SK-N-SH (cell line): ENCODE measurements at regions not wholly inside any gene's neighbourhood (a gene's known extent, or its start where the extent isn't known, plus 50 kb on each side); places are given as distances from the start of the nearest gene placed in this dataset.

Experiments used
- CTCF ChIA-PET: fragments of 300-600, 350-600 bp; formaldehyde crosslinking; extraction: SDS; loops from one replicate; lab custom pipeline; 2021; lab: Yijun Ruan, JAX
- POLR2A ChIA-PET: fragments of 350-600 bp; sonication (Branson Sonifier 250); formaldehyde crosslinking; extraction: SDS; loops from one replicate; lab custom pipeline; 2020; ENCODE audit warnings: antibody characterized with exemption, inconsistent platforms; lab: Yijun Ruan, JAX
- DNase-seq: peaks from one replicate; pipeline ENCODE4 v3.0.0; 2012
- H2AFZ ChIP-seq: fragments of 200-600 bp; sonication (generic); 2 replicates; pipeline ENCODE4 v1.8.1; 2016; ENCODE audit warnings: antibody characterized with exemption, mild to moderate bottlenecking, low read depth
- H3F3A ChIP-seq: fragments of 200-600 bp; sonication (generic); replicated peaks from 2 replicates; pipeline ENCODE3; 2016; ENCODE audit warnings: antibody characterized with exemption, mild to moderate bottlenecking; ENCODE audit not compliant: insufficient read depth
- H3K27ac ChIP-seq, 2 experiments: fragments of 200-500 bp in 1 of 2; fragments of 200-600 bp in 1 of 2; sonication (Bioruptor generic) in 1 of 2; sonication (generic), shearing (Covaris generic) in 1 of 2; 2 replicates each; pipeline versions ENCODE4 v1.5.1 to v1.6.1; 2014 to 2016; ENCODE audit warnings: low read depth in 2 of 2, inconsistent platforms in 1 of 2, low read length in 1 of 2, mild to moderate bottlenecking in 1 of 2, mixed read lengths in 1 of 2
- H3K27me3 ChIP-seq: fragments of 200-600 bp; sonication (generic), shearing (Covaris generic); 2 replicates; pipeline ENCODE4 v1.6.1; 2016; ENCODE audit warnings: mixed run types; ENCODE audit not compliant: insufficient read depth
- H3K36me3 ChIP-seq, 2 experiments: fragments of 200-500 bp in 1 of 2; fragments of 200-600 bp in 1 of 2; sonication (Bioruptor generic) in 1 of 2; sonication (generic) in 1 of 2; replicated peaks in 1 of 2; 2 replicates each; pipeline versions ENCODE3 to v1.5.1; 2014 to 2016; ENCODE audit warnings: low read length in 1 of 2, mild to moderate bottlenecking in 1 of 2; ENCODE audit not compliant: insufficient read depth in 2 of 2, control insufficient read depth in 1 of 2
- H3K4me1 ChIP-seq, 2 experiments: fragments of 200-500 bp in 1 of 2; fragments of 200-600 bp in 1 of 2; sonication (Bioruptor generic) in 1 of 2; sonication (generic), shearing (Covaris generic) in 1 of 2; 2 replicates each; pipeline versions ENCODE4 v1.5.1 to v1.6.1; 2014 to 2016; ENCODE audit warnings: low read depth in 1 of 2, low read length in 1 of 2, mixed run types in 1 of 2; ENCODE audit not compliant: insufficient read depth in 2 of 2, control insufficient read depth in 1 of 2
- H3K4me2 ChIP-seq: fragments of 200-600 bp; sonication (generic), shearing (Covaris generic); 2 replicates; pipeline ENCODE4 v1.6.1; 2017; ENCODE audit warnings: mixed run types
- H3K4me3 ChIP-seq, 2 experiments: fragments of 200-500 bp in 1 of 2; fragments of 200-600 bp in 1 of 2; sonication (Bioruptor generic) in 1 of 2; sonication (generic), shearing (Covaris generic) in 1 of 2; 2 replicates each; pipeline versions ENCODE4 v1.5.1 to v1.8.1; 2014 to 2016; ENCODE audit warnings: low read depth in 2 of 2, inconsistent platforms in 1 of 2, low read length in 1 of 2, mild to moderate bottlenecking in 1 of 2, mixed read lengths in 1 of 2, moderate library complexity in 1 of 2
- H3K79me2 ChIP-seq: fragments of 200-600 bp; sonication (generic); 2 replicates; pipeline ENCODE4 v1.8.1; 2017; ENCODE audit warnings: mild to moderate bottlenecking; ENCODE audit not compliant: insufficient read depth
- H3K9ac ChIP-seq: fragments of 200-600 bp; sonication (generic); 2 replicates; pipeline ENCODE4 v1.6.1; 2017; ENCODE audit warnings: mixed run types
- H3K9me2 ChIP-seq: fragments of 200-600 bp; sonication (generic); 2 replicates; pipeline ENCODE4 v1.6.1; 2017; ENCODE audit warnings: mixed run types
- H3K9me3 ChIP-seq: fragments of 200-600 bp; sonication (generic); 2 replicates; pipeline ENCODE4 v1.6.1; 2017; ENCODE audit warnings: mixed run types, mild to moderate bottlenecking, moderate library complexity
- H4K20me1 ChIP-seq: fragments of 200-600 bp; sonication (generic); 2 replicates; pipeline ENCODE4 v1.6.1; 2017; ENCODE audit warnings: mild to moderate bottlenecking, mixed run types; ENCODE audit not compliant: insufficient read depth
- CHD2 ChIP-seq: fragments of 150-350 bp; IDR thresholded peaks from 2 replicates; pipeline ENCODE4 v1.6.1; 2018; ENCODE audit warnings: low read length; ENCODE audit not compliant: partially characterized antibody
- ELF1 ChIP-seq: IDR thresholded peaks from 2 replicates; pipeline ENCODE4 v1.4.0; 2012
- FOSL2 ChIP-seq: IDR thresholded peaks from 2 replicates; pipeline ENCODE4 v1.4.0; 2012; ENCODE audit warnings: low read depth, mild to moderate bottlenecking, moderate library complexity, borderline replicate concordance
- GABPA ChIP-seq: IDR thresholded peaks from 2 replicates; pipeline ENCODE4 v1.4.0; 2012; ENCODE audit warnings: low read depth, mild to moderate bottlenecking
- GATA2 ChIP-seq: sonication (generic); formaldehyde crosslinking; IDR thresholded peaks from 2 replicates; pipeline ENCODE4 v1.5.0; 2020; ENCODE audit warnings: mild to moderate bottlenecking, missing genetic modification reagents
- MEF2A ChIP-seq: IDR thresholded peaks from 2 replicates; pipeline ENCODE4 v1.4.0; 2012; ENCODE audit warnings: low read depth, borderline replicate concordance
- RCOR1 ChIP-seq: fragments of 150-350 bp; IDR thresholded peaks from 2 replicates; pipeline ENCODE4 v1.6.1; 2017; ENCODE audit warnings: antibody characterized with exemption, low read length
- RFX5 ChIP-seq: IDR thresholded peaks from 2 replicates; pipeline ENCODE4 v1.6.1; 2012; ENCODE audit warnings: mild to moderate bottlenecking, improper control_type of control experiment, low read length
- SMC3 ChIP-seq: IDR thresholded peaks from 2 replicates; pipeline ENCODE4 v1.6.1; 2012; ENCODE audit warnings: low read depth, low read length, improper control_type of control experiment
- TEAD4 ChIP-seq: IDR thresholded peaks from 2 replicates; pipeline ENCODE4 v1.4.0; 2012; ENCODE audit warnings: mild to moderate bottlenecking, borderline replicate concordance; ENCODE audit not compliant: insufficient read depth
- WGBS: methylation state at CpG from one replicate; pipeline ENCODE4 v1.1.6; 2017; ENCODE audit warnings: low lambda C conversion rate; 5-methylcytosine and 5-hydroxymethylcytosine counted together
- TF ChIP-seq, protein P1 (sequence below): fragments of 200-600 bp; sonication (generic); IDR thresholded peaks from 2 replicates; pipeline ENCODE4 v1.6.1; 2017; ENCODE audit warnings: antibody characterized with exemption, mild to moderate bottlenecking, moderate library complexity
- TF ChIP-seq, protein P2 (sequence below): IDR thresholded peaks from 2 replicates; pipeline ENCODE4; 2012
- TF ChIP-seq, protein P3 (sequence below): IDR thresholded peaks from 2 replicates; pipeline ENCODE4 v1.4.0; 2012; ENCODE audit warnings: low read depth, borderline replicate concordance
- TF ChIP-seq, protein P4 (sequence below): IDR thresholded peaks from 2 replicates; pipeline ENCODE4 v1.4.0; 2012; ENCODE audit warnings: low read depth, borderline replicate concordance
- TF ChIP-seq, protein P5 (sequence below): fragments of 150-350 bp; IDR thresholded peaks from 2 replicates; pipeline ENCODE4 v1.6.1; 2016; ENCODE audit warnings: mild to moderate bottlenecking, low read depth, low read length
- TF ChIP-seq, protein P6 (sequence below): IDR thresholded peaks from 2 replicates; pipeline ENCODE4 v1.4.0; 2012; ENCODE audit warnings: low read depth
- TF ChIP-seq, protein P7 (sequence below): fragments of 150-350 bp; IDR thresholded peaks from 2 replicates; pipeline ENCODE4 v1.6.1; 2017; ENCODE audit warnings: antibody characterized with exemption, low read length, low read depth, borderline replicate concordance

DNA sequence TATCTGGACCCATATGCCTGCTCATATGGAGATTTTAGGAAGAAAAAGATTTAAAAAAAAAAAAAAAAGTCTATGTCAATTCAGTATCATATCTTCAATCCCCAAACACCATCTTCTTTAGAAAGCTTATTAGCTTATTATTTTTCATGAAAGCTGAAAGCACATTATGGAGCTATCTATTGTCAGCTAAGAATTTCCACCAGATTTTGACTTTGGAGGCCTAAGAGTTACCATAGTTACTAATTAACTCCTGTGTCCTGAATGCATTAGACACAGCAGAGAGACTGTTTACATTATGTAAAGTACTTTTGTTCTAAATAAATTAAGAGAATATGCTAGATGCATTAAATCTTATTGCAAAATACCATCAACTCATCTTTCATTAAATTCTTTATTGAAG is 255.5 kb upstream of the NRSN1 start:
- H3K4me2 ChIP-seq = no peak overlapping the region
- H3K9me2 ChIP-seq = no peaks in the 10 kb centered on the region
- TF ChIP-seq RFX5 (no peak), MEF2A (no peak), GABPA (no peak), FOSL2 (no peak), RCOR1 (no peak), TEAD4 (no peak), CHD2 (no peak), SMC3 (no peak), ELF1 (no peak)
- TF ChIP-seq, protein P1, sequence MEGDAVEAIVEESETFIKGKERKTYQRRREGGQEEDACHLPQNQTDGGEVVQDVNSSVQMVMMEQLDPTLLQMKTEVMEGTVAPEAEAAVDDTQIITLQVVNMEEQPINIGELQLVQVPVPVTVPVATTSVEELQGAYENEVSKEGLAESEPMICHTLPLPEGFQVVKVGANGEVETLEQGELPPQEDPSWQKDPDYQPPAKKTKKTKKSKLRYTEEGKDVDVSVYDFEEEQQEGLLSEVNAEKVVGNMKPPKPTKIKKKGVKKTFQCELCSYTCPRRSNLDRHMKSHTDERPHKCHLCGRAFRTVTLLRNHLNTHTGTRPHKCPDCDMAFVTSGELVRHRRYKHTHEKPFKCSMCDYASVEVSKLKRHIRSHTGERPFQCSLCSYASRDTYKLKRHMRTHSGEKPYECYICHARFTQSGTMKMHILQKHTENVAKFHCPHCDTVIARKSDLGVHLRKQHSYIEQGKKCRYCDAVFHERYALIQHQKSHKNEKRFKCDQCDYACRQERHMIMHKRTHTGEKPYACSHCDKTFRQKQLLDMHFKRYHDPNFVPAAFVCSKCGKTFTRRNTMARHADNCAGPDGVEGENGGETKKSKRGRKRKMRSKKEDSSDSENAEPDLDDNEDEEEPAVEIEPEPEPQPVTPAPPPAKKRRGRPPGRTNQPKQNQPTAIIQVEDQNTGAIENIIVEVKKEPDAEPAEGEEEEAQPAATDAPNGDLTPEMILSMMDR = no peak
- TF ChIP-seq, protein P2, sequence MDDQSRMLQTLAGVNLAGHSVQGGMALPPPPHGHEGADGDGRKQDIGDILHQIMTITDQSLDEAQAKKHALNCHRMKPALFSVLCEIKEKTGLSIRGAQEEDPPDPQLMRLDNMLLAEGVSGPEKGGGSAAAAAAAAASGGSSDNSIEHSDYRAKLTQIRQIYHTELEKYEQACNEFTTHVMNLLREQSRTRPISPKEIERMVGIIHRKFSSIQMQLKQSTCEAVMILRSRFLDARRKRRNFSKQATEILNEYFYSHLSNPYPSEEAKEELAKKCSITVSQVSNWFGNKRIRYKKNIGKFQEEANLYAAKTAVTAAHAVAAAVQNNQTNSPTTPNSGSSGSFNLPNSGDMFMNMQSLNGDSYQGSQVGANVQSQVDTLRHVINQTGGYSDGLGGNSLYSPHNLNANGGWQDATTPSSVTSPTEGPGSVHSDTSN = no peak
- TF ChIP-seq, protein P3, sequence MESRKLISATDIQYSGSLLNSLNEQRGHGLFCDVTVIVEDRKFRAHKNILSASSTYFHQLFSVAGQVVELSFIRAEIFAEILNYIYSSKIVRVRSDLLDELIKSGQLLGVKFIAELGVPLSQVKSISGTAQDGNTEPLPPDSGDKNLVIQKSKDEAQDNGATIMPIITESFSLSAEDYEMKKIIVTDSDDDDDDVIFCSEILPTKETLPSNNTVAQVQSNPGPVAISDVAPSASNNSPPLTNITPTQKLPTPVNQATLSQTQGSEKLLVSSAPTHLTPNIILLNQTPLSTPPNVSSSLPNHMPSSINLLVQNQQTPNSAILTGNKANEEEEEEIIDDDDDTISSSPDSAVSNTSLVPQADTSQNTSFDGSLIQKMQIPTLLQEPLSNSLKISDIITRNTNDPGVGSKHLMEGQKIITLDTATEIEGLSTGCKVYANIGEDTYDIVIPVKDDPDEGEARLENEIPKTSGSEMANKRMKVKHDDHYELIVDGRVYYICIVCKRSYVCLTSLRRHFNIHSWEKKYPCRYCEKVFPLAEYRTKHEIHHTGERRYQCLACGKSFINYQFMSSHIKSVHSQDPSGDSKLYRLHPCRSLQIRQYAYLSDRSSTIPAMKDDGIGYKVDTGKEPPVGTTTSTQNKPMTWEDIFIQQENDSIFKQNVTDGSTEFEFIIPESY = no peak
- TF ChIP-seq, protein P4, sequence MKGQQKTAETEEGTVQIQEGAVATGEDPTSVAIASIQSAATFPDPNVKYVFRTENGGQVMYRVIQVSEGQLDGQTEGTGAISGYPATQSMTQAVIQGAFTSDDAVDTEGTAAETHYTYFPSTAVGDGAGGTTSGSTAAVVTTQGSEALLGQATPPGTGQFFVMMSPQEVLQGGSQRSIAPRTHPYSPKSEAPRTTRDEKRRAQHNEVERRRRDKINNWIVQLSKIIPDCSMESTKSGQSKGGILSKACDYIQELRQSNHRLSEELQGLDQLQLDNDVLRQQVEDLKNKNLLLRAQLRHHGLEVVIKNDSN = no peak
- H3K4me1 ChIP-seq = no peaks in the 10 kb centered on the region
- H4K20me1 ChIP-seq = no peaks in the 10 kb centered on the region
- no peaks in the 10 kb centered on the region for H3K9me3 ChIP-seq
- no peaks in the 10 kb centered on the region for H3F3A ChIP-seq
- H3K27me3 ChIP-seq = no peaks in the 10 kb centered on the region
- CTCF ChIA-PET = interaction anchor here (0.6 to 0.7 kb wide), 3 partner anchors 22 to 265 kb away, joined by 3 to 5 read pairs (median 4); no protein-coding TSS in a partner anchor
- H3K79me2 ChIP-seq = no peaks in the 10 kb centered on the region
- POLR2A ChIA-PET = no interaction called here
- no peak overlapping the region for H3K9ac ChIP-seq
- H3K4me3 ChIP-seq = no peak overlapping the region
- no peak overlapping the region for H3K27ac ChIP-seq
- no peak for DNase-seq
- no peaks in the 10 kb centered on the region for H3K36me3 ChIP-seq
- H2AFZ ChIP-seq = no peak overlapping the region

DNA sequence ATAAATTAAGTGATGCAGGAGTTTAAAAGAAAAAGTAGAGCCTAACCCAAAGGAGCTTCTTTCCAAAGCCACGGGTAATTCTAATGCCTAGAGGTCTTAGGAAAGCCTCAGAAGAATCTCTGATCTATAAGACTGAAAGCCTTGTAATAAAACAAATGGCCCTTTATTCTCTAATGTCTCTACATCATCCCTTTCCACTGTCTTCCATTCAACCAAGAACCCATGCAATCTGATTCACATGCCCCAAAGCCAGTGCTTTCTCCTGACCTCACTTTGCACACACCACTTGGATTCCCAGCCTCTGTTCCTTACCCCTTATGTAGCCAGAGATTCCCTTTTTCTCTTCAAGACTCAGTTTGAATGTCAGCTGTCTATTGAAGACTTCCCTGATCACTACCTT is 252.9 kb upstream of the NRSN1 start:
- ChIA-PET POLR2A (no interaction called here), CTCF (no interaction called here)
- Histone ChIP-seq H4K20me1 (no peaks in the 10 kb centered on the region), H3K27me3 (no peaks in the 10 kb centered on the region), H2AFZ (no peak overlapping the region), H3K9me3 (no peaks in the 10 kb centered on the region), H3K4me3 (no peak overlapping the region), H3K36me3 (no peaks in the 10 kb centered on the region), H3K4me2 (no peak overlapping the region), H3K9ac (no peak overlapping the region), H3F3A (no peaks in the 10 kb centered on the region), H3K4me1 (no peaks in the 10 kb centered on the region), H3K27ac (no peak overlapping the region), H3K79me2 (no peaks in the 10 kb centered on the region), H3K9me2 (no peaks in the 10 kb centered on the region)
- no peak for DNase-seq
- TF ChIP-seq, protein P5, sequence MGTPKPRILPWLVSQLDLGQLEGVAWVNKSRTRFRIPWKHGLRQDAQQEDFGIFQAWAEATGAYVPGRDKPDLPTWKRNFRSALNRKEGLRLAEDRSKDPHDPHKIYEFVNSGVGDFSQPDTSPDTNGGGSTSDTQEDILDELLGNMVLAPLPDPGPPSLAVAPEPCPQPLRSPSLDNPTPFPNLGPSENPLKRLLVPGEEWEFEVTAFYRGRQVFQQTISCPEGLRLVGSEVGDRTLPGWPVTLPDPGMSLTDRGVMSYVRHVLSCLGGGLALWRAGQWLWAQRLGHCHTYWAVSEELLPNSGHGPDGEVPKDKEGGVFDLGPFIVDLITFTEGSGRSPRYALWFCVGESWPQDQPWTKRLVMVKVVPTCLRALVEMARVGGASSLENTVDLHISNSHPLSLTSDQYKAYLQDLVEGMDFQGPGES = no peak
- no peak for TF ChIP-seq SMC3
- no peak for TF ChIP-seq GATA2 (CRISPR knock-in tag)
- TF ChIP-seq, protein P6, sequence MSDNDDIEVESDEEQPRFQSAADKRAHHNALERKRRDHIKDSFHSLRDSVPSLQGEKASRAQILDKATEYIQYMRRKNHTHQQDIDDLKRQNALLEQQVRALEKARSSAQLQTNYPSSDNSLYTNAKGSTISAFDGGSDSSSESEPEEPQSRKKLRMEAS = no peak
- TF ChIP-seq ELF1 = no peak
- no peak for TF ChIP-seq CHD2
- TF ChIP-seq, protein P7, sequence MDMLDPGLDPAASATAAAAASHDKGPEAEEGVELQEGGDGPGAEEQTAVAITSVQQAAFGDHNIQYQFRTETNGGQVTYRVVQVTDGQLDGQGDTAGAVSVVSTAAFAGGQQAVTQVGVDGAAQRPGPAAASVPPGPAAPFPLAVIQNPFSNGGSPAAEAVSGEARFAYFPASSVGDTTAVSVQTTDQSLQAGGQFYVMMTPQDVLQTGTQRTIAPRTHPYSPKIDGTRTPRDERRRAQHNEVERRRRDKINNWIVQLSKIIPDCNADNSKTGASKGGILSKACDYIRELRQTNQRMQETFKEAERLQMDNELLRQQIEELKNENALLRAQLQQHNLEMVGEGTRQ = no peak
- WGBS = 41% methylated on average over 1 of the region's 1 CpG
